ENCODE measurements at regions not wholly inside any gene's neighbourhood (a gene's known extent, or its start where the extent isn't known, plus 50 kb on each side); places are given as distances from the start of the nearest gene placed in this dataset.

DNA sequence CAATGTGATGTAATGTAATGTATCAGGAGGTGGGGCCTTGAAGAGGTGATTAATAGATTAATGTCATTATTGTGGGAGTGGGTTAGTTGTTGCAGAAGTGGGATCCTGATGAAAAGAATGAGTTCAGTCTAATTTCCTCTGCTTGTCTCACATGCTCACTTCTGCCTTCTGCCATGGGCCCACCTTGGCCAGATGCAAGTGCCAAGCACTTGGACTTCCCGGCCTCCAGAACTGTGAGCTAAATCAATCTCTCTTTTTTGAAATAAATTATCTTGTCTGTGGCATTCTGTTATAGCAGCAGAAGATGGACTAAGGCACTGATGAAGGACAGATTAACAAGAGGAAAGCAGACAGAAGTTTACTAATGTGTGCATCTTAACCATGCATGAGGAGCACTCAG is 123.9 kb downstream of the ETS2 start:
- TF ChIP-seq, protein P1, sequence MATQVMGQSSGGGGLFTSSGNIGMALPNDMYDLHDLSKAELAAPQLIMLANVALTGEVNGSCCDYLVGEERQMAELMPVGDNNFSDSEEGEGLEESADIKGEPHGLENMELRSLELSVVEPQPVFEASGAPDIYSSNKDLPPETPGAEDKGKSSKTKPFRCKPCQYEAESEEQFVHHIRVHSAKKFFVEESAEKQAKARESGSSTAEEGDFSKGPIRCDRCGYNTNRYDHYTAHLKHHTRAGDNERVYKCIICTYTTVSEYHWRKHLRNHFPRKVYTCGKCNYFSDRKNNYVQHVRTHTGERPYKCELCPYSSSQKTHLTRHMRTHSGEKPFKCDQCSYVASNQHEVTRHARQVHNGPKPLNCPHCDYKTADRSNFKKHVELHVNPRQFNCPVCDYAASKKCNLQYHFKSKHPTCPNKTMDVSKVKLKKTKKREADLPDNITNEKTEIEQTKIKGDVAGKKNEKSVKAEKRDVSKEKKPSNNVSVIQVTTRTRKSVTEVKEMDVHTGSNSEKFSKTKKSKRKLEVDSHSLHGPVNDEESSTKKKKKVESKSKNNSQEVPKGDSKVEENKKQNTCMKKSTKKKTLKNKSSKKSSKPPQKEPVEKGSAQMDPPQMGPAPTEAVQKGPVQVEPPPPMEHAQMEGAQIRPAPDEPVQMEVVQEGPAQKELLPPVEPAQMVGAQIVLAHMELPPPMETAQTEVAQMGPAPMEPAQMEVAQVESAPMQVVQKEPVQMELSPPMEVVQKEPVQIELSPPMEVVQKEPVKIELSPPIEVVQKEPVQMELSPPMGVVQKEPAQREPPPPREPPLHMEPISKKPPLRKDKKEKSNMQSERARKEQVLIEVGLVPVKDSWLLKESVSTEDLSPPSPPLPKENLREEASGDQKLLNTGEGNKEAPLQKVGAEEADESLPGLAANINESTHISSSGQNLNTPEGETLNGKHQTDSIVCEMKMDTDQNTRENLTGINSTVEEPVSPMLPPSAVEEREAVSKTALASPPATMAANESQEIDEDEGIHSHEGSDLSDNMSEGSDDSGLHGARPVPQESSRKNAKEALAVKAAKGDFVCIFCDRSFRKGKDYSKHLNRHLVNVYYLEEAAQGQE (IDR thresholded peaks at IDR 0.05; ENCODE audit: unreplicated experiment): no peak
- TF ChIP-seq JUNB (IDR thresholded peaks at IDR 0.05; ENCODE audit: unreplicated experiment): no peak
- no peak for TF ChIP-seq NANOG (IDR thresholded peaks at IDR 0.05; ENCODE audit: borderline replicate concordance)
- no peak for TF ChIP-seq EZH2 (IDR thresholded peaks at IDR 0.05; ENCODE audit: low read depth, unreplicated experiment)
- TF ChIP-seq, protein P2, sequence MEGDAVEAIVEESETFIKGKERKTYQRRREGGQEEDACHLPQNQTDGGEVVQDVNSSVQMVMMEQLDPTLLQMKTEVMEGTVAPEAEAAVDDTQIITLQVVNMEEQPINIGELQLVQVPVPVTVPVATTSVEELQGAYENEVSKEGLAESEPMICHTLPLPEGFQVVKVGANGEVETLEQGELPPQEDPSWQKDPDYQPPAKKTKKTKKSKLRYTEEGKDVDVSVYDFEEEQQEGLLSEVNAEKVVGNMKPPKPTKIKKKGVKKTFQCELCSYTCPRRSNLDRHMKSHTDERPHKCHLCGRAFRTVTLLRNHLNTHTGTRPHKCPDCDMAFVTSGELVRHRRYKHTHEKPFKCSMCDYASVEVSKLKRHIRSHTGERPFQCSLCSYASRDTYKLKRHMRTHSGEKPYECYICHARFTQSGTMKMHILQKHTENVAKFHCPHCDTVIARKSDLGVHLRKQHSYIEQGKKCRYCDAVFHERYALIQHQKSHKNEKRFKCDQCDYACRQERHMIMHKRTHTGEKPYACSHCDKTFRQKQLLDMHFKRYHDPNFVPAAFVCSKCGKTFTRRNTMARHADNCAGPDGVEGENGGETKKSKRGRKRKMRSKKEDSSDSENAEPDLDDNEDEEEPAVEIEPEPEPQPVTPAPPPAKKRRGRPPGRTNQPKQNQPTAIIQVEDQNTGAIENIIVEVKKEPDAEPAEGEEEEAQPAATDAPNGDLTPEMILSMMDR (conservative IDR thresholded peaks at IDR 0.05; ENCODE audit: low read depth in 2 of 2): no peak
- TF ChIP-seq STAT1 (IDR thresholded peaks at IDR 0.05; ENCODE audit: unreplicated experiment): no peak
- DNase-seq (ENCODE audit: low spot score) (no peak), ATAC-seq (no peak)
- H3K79me2 ChIP-seq (replicated peaks; ENCODE audit: insufficient read depth): no peaks in the 10 kb centered on the region
- Mint-ChIP-seq H3K4me1 (no peaks in the 10 kb centered on the region), H3K27me3 (ENCODE audit: insufficient read depth, low read depth, poor library complexity) (peaks cover 8% of the 10 kb centered on the region), H3K9me3 (peaks cover 19% of the 10 kb centered on the region), H3K27ac (no peak overlapping the region), H3K36me3 (ENCODE audit: low read depth) (peaks cover 8% of the 10 kb centered on the region; the same call in 1 of the 3 replicates), H3K4me3 (no peak overlapping the region)
- no peak overlapping the region for H3K27ac ChIP-seq (ENCODE audit: low read depth)
- H3K9me2 ChIP-seq (ENCODE audit: insufficient read depth): no peaks in the 10 kb centered on the region
- no peaks in the 10 kb centered on the region for H3K4me1 ChIP-seq (ENCODE audit: insufficient read depth)
- H3K36me3 ChIP-seq (ENCODE audit: insufficient read depth): no peaks in the 10 kb centered on the region
- H2AFZ ChIP-seq: no peak overlapping the region
- H3K4me3 ChIP-seq: no peak overlapping the region
- no peaks in the 10 kb centered on the region for H3F3A ChIP-seq (replicated peaks; ENCODE audit: low read depth)
- no peaks in the 10 kb centered on the region for H4K20me1 ChIP-seq (replicated peaks; ENCODE audit: insufficient read depth)
- no peaks in the 10 kb centered on the region for H3K27me3 ChIP-seq (ENCODE audit: insufficient read depth)
- H3K4me2 ChIP-seq: no peak overlapping the region

DNA sequence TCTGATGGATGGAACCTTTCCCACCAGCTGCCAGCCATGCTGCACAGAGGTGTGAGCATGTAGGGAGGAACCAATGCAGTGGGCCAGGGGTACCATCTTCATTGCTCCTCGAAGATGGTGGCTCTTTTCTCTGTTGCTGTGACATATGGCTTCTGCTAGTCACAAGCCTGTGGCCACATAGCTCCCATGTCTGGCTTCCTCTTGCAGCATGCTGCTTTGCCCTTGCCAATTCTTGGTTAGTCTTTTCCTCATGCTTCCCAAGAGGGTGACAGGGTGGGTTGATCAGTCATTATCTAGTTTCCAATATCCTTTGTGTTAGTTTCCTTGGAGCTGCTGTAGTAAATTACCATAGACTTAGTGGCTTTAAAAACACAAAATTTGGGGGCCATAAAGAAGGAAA is 123.4 kb downstream of the ETS2 start:
- Mint-ChIP-seq H3K27ac (no peak overlapping the region), H3K4me1 (no peaks in the 10 kb centered on the region)
- TF ChIP-seq, protein P2 (conservative IDR thresholded peaks at IDR 0.05; ENCODE audit: low read depth in 2 of 2): no peak
- TF ChIP-seq, protein P3, sequence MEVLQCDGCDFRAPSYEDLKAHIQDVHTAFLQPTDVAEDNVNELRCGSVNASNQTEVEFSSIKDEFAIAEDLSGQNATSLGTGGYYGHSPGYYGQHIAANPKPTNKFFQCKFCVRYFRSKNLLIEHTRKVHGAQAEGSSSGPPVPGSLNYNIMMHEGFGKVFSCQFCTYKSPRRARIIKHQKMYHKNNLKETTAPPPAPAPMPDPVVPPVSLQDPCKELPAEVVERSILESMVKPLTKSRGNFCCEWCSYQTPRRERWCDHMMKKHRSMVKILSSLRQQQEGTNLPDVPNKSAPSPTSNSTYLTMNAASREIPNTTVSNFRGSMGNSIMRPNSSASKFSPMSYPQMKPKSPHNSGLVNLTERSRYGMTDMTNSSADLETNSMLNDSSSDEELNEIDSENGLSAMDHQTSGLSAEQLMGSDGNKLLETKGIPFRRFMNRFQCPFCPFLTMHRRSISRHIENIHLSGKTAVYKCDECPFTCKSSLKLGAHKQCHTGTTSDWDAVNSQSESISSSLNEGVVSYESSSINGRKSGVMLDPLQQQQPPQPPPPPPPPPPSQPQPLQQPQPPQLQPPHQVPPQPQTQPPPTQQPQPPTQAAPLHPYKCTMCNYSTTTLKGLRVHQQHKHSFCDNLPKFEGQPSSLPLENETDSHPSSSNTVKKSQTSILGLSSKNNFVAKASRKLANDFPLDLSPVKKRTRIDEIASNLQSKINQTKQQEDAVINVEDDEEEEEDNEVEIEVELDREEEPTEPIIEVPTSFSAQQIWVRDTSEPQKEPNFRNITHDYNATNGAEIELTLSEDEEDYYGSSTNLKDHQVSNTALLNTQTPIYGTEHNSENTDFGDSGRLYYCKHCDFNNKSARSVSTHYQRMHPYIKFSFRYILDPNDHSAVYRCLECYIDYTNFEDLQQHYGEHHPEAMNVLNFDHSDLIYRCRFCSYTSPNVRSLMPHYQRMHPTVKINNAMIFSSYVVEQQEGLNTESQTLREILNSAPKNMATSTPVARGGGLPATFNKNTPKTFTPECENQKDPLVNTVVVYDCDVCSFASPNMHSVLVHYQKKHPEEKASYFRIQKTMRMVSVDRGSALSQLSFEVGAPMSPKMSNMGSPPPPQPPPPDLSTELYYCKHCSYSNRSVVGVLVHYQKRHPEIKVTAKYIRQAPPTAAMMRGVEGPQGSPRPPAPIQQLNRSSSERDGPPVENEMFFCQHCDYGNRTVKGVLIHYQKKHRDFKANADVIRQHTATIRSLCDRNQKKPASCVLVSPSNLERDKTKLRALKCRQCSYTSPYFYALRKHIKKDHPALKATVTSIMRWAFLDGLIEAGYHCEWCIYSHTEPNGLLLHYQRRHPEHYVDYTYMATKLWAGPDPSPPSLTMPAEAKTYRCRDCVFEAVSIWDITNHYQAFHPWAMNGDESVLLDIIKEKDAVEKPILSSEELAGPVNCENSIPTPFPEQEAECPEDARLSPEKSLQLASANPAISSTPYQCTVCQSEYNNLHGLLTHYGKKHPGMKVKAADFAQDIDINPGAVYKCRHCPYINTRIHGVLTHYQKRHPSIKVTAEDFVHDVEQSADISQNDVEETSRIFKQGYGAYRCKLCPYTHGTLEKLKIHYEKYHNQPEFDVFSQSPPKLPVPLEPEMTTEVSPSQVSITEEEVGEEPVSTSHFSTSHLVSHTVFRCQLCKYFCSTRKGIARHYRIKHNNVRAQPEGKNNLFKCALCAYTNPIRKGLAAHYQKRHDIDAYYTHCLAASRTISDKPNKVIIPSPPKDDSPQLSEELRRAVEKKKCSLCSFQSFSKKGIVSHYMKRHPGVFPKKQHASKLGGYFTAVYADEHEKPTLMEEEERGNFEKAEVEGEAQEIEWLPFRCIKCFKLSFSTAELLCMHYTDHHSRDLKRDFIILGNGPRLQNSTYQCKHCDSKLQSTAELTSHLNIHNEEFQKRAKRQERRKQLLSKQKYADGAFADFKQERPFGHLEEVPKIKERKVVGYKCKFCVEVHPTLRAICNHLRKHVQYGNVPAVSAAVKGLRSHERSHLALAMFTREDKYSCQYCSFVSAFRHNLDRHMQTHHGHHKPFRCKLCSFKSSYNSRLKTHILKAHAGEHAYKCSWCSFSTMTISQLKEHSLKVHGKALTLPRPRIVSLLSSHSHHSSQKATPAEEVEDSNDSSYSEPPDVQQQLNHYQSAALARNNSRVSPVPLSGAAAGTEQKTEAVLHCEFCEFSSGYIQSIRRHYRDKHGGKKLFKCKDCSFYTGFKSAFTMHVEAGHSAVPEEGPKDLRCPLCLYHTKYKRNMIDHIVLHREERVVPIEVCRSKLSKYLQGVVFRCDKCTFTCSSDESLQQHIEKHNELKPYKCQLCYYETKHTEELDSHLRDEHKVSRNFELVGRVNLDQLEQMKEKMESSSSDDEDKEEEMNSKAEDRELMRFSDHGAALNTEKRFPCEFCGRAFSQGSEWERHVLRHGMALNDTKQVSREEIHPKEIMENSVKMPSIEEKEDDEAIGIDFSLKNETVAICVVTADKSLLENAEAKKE (CRISPR knock-in tag; IDR thresholded peaks at IDR 0.05): no peak
- TF ChIP-seq EZH2 (IDR thresholded peaks at IDR 0.05; ENCODE audit: low read depth, unreplicated experiment) (no peak), ZNF331 (CRISPR knock-in tag; IDR thresholded peaks at IDR 0.05; ENCODE audit: low read depth) (no peak), STAT1 (IDR thresholded peaks at IDR 0.05; ENCODE audit: unreplicated experiment) (no peak)

More for the DNA sequence above, 123.4 kb downstream of the ETS2 start:
- Histone ChIP-seq H3K36me3 (ENCODE audit: insufficient read depth) (no peaks in the 10 kb centered on the region), H2AFZ (no peak overlapping the region), H3K4me1 (ENCODE audit: insufficient read depth) (no peaks in the 10 kb centered on the region), H3F3A (replicated peaks; ENCODE audit: low read depth) (no peaks in the 10 kb centered on the region), H3K27me3 (ENCODE audit: insufficient read depth) (no peaks in the 10 kb centered on the region), H3K27ac (ENCODE audit: low read depth) (no peak overlapping the region), H3K9me2 (ENCODE audit: insufficient read depth) (no peaks in the 10 kb centered on the region), H3K4me2 (no peak overlapping the region), H3K79me2 (replicated peaks; ENCODE audit: insufficient read depth) (no peaks in the 10 kb centered on the region), H3K4me3 (no peak overlapping the region), H4K20me1 (replicated peaks; ENCODE audit: insufficient read depth) (no peaks in the 10 kb centered on the region)
- DNase-seq (ENCODE audit: low spot score) (no peak), ATAC-seq (no peak)
- peaks cover 8% of the 10 kb centered on the region; the same call in 1 of the 3 replicates for H3K36me3 Mint-ChIP-seq (ENCODE audit: low read depth)
- H3K27me3 Mint-ChIP-seq (ENCODE audit: insufficient read depth, low read depth, poor library complexity): peaks cover 8% of the 10 kb centered on the region
- peaks cover 19% of the 10 kb centered on the region for H3K9me3 Mint-ChIP-seq
- H3K4me3 Mint-ChIP-seq: no peak overlapping the region
